Activated CD4-positive, alpha-beta T cell treated with anti-CD3 and anti-CD28 coated beads for 24 hours (primary cell): ENCODE measurements at regions not wholly inside any gene's neighbourhood (a gene's known extent, or its start where the extent isn't known, plus 50 kb on each side); places are given as distances from the start of the nearest gene placed in this dataset.
"Not testable (repeated sequence)": the region's sequence is repeated elsewhere in the genome, so short reads cannot be mapped to it uniquely, and the experiment has no call there.

Experiments
- DNase-seq, 2 donors: peaks; one replicate each; pipeline ENCODE4 v3.0.0-alpha.2; 2020; ENCODE audit warnings: low read depth in 2 of 2

DNA sequence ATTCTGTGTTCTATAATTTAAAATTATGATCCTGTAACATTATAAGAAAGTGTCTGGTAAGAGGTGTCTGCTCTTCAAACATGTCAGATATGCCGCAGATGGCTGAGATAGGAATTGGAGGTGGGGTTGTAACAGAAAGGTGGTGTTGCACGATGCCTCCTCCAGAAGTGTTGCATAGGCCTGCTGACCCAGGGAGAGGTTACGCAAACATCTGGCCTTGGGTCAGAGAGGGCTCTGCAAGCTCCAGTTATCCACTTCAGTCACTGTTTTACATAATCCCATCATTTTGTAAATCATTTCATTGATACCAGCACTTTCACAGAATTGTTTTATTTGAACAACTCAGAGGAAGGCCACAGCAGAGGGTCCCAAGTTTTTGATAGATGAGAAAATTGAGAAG, 256.5 kb downstream of the OSR1 start:
- no peak for DNase-seq

- DNase-seq, result no peak
Measured at GRCh38 chr2:19100570-19100969, 257.9 kb downstream of the OSR1 start.

GRCh38 chr2:19099181-19099580, 259.2 kb downstream of the OSR1 start:
- DNase-seq, result no peak

DNA sequence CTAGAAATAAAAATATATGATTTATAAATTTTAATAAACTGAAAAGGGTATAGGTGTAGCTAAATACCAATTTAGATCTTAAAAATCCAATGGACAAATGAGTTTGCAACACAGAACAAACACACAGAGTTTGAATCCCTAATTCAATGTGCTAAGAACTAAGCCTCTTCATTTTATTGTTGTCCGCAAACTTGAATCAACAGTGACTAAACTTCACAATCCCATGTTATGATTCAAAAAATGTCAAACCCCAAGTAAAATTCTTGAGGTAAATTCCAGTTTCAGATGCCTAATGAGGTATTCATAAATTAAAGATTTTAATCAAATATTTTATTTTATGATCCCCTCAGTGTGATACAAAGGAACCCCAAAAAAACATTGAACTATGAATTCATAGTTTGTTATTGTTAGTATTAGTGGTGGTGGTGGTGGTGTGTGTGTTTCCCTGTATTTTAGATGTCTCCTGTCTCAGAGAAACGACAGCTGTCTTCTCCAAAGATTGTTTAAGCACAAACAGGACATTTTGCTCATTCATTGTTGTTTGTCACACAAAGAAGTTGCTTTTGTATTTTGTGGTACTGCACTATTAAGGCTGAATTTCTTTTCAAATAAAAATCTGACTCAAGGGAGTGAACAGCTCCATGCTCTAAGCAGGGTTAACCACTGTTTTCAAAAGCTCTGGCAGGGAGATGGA, 259.8 kb downstream of the OSR1 start:
- no peak for DNase-seq

- not testable (repeated sequence) for DNase-seq
Measured at GRCh38 chr2:19089476-19089875, 268.9 kb downstream of the OSR1 start.

DNA sequence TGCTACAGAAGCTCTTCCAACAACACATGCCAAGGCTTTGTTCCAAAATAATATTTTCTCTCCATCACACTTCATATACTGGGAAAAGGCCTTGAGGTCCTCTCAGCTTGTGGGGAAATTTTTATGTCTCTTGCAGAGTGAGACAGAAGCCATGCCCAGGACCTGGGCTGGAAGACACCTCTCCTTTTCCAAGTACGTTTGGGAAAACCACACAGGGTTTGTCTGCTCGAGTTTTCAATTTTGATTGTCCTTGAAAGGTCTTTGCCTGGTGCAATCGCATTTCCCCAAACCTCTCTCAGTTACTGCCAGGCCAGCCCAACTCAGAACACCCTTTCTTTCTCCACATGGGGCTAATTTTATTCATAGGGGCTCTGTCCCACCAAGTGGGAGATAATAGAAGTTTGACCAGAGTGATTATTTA, 272.2 kb downstream of the OSR1 start:
- DNase-seq, result no peak

DNA sequence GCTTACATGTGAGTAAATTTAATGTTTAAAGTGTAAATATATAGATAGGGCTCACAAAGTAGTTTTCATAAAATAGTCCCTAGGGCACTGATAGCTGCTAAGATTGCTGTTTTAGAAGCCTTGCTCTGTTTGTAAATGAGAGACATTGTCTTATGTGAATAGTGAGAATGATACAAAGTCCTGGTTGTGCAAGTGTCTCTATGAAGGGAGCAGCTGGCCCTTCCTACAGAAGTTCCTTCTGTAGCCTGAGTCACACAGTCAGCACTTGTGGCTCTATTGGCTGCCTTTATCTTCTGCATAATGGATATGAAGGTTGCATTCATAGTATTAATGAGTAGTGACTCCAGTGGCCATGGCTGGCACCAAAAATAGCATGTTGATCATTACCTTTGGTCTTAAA, 279.7 kb downstream of the OSR1 start:
- no peak for DNase-seq

DNA sequence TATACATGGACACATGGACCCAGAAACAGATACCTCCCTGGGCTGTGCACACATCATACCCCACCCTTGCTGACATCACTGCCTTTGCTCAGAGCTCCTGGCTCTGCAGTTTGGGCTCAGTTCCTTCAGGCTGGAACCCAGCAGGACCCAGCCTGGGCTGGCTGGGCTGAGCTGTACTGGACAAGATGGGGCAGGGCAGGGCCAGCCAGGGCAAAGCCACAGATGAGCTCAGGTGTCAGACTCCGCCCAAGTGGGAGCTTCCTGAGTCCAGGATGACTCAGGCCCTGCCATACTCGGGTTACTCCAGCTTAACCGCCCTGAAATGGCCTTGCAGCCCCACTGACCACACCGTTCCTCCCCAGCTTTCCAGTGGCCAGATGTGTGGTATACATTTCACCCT, 284.9 kb downstream of the OSR1 start:
- no peak for DNase-seq

DNA sequence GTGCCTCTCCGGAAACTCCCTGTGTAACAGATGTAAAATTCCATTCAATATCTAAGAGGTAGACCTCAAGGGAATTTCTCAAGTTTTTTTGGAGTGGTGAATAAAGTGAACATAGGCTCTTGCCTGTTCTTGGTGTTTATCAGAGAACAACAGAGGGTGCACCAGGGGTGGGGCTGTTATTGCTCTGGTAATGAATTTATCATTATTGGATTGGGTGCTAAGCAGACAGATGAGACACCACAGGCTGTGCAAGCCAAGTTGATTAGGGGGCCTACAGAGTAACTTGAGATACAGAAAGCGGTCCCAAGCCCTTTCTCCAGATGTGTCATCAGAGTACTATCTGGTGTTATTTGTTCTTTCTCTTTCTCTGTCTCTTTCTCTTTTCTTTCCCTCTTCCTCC, 286.3 kb downstream of the OSR1 start:
- DNase-seq, result no peak

DNA sequence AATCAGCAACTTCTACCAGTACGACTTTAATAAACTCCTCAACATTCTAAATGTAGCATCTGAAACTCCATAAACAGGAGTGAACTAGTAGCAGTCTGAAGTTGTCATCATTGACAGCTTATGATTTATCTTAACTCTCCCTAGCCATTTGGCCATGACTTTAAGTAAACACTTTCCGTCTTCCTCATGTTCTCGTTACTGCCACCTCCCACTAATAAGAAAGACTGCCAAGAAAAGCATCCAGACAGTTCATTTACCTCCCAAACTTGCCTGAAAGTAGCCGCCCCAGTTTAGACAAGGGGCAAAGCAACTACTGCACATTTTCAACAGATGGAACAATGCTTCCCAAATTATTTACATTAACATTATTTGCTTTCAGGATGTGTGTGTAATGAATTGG, 287.5 kb downstream of the OSR1 start:
- DNase-seq, result no peak

DNA sequence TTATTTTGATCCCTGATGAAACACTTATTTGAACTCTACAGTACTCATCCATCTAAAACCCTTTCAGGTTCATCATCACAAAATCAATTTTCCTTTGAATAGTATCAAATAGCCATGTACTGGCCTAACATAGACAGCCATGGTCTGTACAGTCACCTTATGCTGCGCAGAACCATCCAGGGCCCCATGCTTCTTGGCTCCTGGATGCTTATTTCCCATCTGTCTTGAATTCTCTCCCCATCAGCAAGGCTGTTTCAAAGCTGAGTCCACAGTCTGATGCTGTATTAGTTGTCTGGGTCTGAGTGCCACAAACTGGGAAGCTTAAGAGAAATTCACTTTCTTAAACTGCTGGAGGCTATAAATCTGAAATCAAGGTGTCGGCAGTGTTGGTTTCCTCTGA, 290.2 kb downstream of the OSR1 start:
- DNase-seq, result no peak

DNA sequence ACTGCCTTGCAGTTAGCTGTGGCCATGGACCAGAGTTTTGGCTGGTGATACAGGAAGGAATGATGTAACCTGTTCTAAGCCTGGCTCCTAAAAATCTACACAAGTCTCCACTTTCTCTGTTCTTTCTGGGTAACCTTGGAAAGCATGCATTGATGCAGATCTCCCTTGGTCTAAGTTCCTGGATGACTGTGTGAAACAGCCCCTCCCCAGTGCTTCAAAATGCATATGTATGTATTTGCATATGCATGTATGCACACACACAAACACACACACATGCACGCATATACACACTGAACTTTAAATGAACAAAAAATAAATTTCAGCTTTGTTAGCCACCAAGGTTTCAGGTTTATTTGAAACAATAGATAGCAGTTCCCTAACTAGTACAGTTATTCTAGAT, 296.1 kb downstream of the OSR1 start:
- no peak for DNase-seq

- no peak for DNase-seq
Measured at GRCh38 chr2:19059076-19059475, 299.3 kb downstream of the OSR1 start.

DNA sequence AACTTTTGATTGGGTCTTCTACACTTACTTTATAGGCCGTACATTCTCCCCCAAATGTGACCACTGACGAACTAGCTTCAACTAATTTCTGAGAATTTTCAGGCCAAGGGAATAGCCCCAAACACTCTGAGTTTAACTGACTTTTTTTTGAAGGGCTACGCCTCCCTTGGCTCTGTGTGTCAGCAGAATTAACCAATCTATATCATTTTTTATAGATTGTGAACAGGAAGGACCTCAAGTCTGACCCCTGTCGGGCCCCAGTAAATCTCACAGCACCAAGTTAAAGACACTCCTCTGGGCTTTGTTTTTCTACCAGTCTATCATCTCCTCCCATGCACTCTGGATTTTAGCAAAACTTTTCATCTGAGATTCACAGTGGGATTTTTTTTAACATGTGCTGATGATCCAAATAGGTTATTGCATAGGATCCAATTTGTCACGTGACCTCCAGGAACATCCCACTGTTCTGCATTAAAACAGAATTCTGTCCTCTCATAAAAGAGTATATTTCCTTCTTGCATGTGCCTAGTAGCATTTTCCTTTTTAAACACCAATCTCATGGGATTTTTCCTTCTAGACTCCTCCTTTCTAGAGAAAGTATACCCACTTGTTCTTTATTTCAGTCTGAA, 307.1 kb downstream of the OSR1 start:
- DNase-seq, result no peak

DNA sequence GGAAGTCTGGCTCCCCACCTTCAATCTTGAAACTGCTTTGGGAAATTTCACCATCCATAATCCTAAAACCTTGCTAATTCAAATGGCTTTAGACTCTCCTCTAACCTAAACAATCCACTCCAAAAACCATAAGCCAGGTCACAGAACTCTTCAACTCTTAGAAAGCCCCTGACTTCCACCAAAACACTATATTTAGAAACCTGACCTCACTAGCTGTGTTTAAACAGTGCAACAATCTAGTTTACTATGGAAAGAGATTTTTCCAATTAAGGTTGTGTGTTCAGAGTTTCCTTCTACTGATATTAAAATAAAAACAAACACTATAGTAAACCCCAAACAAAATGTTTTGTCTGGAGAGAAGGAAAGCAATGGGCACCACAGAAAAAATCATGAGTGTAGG, 308.1 kb downstream of the OSR1 start:
- DNase-seq, result no peak

GRCh38 chr2:19048593-19049266, 309.7 kb downstream of the OSR1 start:
- DNase-seq, result no peak

- DNase-seq, result no peak
Measured at GRCh38 chr2:19046986-19047780, 311.2 kb downstream of the OSR1 start.

DNA sequence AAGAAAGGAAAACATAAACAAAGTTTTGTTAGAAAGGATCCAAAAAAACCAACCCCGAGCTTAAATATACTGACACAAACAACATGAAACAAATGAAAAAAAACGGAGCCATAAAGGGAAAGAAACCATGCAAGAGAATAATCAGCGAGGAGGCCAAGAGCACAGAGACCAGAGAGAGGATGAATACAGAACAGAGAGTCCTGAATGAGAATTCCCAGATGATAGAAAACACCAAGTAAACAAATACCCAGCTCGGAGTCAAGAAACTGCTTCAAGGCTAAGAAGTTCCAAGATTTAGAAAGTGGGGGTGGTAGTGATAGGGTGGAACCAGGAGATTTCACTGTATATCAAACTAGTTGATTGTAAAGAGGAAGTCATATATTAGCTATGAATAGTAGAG, 313.3 kb downstream of the OSR1 start:
- no peak for DNase-seq

- no peak for DNase-seq
Measured at GRCh38 chr2:19043893-19044292, 314.5 kb downstream of the OSR1 start.

DNA sequence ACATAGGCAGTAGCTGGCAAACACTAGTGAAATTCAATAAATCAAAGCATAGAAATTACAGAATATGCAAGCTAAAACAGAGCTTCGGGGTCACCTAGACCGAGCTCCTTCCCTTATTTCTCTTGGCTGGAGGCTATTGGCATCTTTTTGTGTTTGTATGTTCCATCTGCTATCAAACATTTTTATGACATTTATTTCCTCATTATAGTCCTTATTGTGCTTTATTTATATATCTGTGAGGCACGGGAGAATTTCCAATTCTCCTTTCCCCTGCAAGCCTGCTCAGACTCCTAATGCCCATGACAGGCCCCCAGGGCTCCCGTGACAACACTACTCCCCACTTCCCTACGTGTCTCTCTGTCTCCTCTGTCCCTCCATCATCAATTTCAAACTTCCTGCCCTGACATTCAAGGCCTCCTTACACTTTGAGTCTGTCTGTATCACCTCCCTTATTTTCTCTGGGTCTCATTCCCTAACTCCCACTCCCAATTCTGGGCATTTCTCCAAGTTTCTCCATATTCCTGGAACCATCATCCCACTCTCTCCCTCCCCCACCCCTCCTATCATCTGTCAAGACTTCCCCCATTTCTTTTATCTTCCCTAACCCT, 316.9 kb downstream of the OSR1 start:
- no peak for DNase-seq

DNA sequence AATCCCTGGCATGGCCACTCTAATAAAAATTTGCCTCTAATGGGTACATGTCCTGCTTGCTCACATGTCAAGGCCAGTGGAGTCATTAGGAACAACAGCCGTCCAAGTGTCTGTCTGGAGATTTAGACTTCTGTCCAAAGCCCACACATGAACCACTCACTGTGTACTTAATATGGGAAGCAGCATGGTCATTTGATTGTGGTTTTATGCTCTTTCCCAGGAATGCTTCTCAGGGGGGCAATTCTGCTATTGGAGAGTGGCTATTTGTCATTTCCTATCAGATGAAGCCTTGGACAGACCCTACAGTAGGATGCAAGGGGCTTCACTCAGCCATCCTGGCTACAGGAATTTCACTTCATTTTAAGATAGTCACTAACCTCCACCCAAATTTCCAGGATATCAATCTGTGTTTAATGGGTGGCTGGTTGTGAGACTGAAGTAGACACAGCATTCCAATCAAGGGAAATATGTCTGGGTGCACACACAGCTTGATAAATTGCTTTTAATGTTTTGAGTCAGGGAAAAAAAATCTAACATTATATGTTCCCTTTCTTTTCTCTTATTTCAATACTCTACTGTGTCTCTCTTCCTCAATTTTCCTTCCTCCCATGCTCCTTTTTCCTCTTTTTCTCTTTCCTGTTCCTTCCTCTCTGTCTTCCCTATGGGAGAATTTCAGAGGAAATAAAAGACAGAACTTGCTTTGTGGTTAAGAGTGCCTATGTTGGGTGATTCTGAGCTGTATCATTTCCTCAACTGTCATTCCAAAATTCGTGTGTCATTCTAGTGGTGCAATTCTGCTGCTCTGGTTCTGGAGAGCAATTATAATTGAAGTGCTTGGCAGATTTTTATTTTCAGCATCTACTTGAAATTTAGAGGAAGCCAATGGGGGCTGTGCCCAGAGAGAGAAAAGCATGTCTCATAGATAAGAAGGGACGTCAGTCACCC, 320.1 kb downstream of the OSR1 start:
- DNase-seq, result no peak
